OCI-LY3 (cell line): ENCODE measurements at regions not wholly inside any gene's neighbourhood (a gene's known extent, or its start where the extent isn't known, plus 50 kb on each side); places are given as distances from the start of the nearest gene placed in this dataset.

Experiments
- CTCF ChIP-seq: fragments of 200-600, 300-600 bp; sonication (generic); IDR thresholded peaks from 2 replicates; pipeline ENCODE4 v1.5.1; 2014; ENCODE audit warnings: antibody characterized with exemption, low read length, low read depth
- EZH2phosphoT487 ChIP-seq: fragments of 200-600 bp; shearing (Covaris generic); IDR thresholded peaks from 2 replicates; pipeline ENCODE4 v1.6.1; 2018; ENCODE audit warnings: antibody characterized with exemption, mixed run types, low read depth

GRCh38 chr1:208326033-208326432 lies 81.8 kb upstream of the PLXNA2 start:
- TF ChIP-seq CTCF (no peak), EZH2phosphoT487 (no peak)
